Ascending aorta (tissue), 2 donors: ENCODE measurements at regions not wholly inside any gene's neighbourhood (a gene's known extent, or its start where the extent isn't known, plus 50 kb on each side); places are given as distances from the start of the nearest gene placed in this dataset.

Source experiments
- DNase-seq, 2 donors: peaks; one replicate each; pipeline ENCODE4 v3.0.0-alpha.2; 2019; ENCODE audit warnings: low spot score in 2 of 2
- H3K27ac ChIP-seq, 2 donors: fragments of 200-600 bp; sonication (generic); one replicate each; pipeline ENCODE4 v1.5.1; 2016 to 2017; ENCODE audit warnings: mild to moderate bottlenecking in 1 of 2
- H3K27me3 ChIP-seq: fragments of 200-600 bp; sonication (generic); one replicate; pipeline ENCODE4 v1.5.1; 2017
- H3K36me3 ChIP-seq, 2 donors: fragments of 200-600 bp; sonication (generic); one replicate each; pipeline ENCODE4 v1.5.1; 2016
- H3K4me1 ChIP-seq, 2 donors: fragments of 200-600 bp; sonication (generic); one replicate each; pipeline ENCODE4 v1.5.1; 2016 to 2017; ENCODE audit warnings: mild to moderate bottlenecking in 1 of 2
- H3K4me3 ChIP-seq, 2 donors: fragments of 200-600 bp; sonication (generic); one replicate each; pipeline ENCODE4 v1.5.1; 2016 to 2017; ENCODE audit warnings: mild to moderate bottlenecking in 1 of 2
- H3K9me3 ChIP-seq, 2 donors: fragments of 200-600 bp; sonication (generic); one replicate each; pipeline ENCODE4 v1.5.1; 2016
- CTCF ChIP-seq, 3 experiments: fragments of 200-600 bp in 2 of 3; fragments of 450-650 bp in 1 of 3; sonication (generic) in 2 of 3; IDR thresholded peaks; one replicate each; pipeline ENCODE4 v1.5.1; 2016 to 2019; ENCODE audit warnings: antibody characterized with exemption in 3 of 3, mild to moderate bottlenecking in 1 of 3, moderate library complexity in 1 of 3
- intact Hi-C: fragments of 100-400 bp; cut with DNase I; formaldehyde crosslinking; loops from one replicate; pipeline ENCODE4 v1.15.1; 2023

- H3K36me3 ChIP-seq, result no peaks in the 10 kb centered on the region
- no peaks in the 10 kb centered on the region for H3K4me1 ChIP-seq
- H3K27me3 ChIP-seq, result no peaks in the 10 kb centered on the region
- no peak for TF ChIP-seq CTCF (IDR thresholded peaks at IDR 0.05)
- no peak overlapping the region for H3K27ac ChIP-seq
- H3K9me3 ChIP-seq, result no peaks in the 10 kb centered on the region
- H3K4me3 ChIP-seq, result no peak overlapping the region
- intact Hi-C loops, result no loop called here
- no peak for DNase-seq
These were observed 66.6 kb upstream of the RAP2B start for GRCh38 chr3:153095441-153095840.

GRCh38 chr3:153096731-153097131 lies 65.3 kb upstream of the RAP2B start:
- TF ChIP-seq CTCF (IDR thresholded peaks at IDR 0.05), result no peak
- no peaks in the 10 kb centered on the region for H3K4me1 ChIP-seq
- no peaks in the 10 kb centered on the region for H3K9me3 ChIP-seq
- H3K36me3 ChIP-seq, result no peaks in the 10 kb centered on the region
- H3K27ac ChIP-seq, result no peak overlapping the region
- no peak overlapping the region for H3K4me3 ChIP-seq
- intact Hi-C loops, result no loop called here
- no peak for DNase-seq
- H3K27me3 ChIP-seq, result no peaks in the 10 kb centered on the region

DNA sequence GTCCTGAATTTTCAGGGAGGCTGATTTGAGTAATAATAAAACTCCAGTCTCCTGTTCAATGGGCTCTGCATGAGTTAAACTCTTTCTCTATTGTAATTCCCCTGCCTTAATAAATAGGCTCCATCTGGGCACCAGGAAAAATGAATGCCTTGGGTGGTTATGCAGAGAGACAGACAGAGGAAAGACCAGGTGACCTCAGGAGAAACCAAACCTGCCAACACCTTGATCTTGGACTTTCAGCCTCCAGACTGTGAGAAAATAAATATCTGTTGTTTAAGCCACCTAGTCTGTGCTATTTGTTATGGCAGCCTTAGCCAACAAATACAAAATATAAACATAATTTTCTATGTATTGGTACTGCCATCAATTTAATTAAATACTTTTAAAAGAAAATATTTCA lies 64.8 kb upstream of the RAP2B start:
- Histone ChIP-seq H3K27ac (no peak overlapping the region), H3K4me1 (no peaks in the 10 kb centered on the region), H3K4me3 (no peak overlapping the region), H3K27me3 (no peaks in the 10 kb centered on the region), H3K36me3 (no peaks in the 10 kb centered on the region), H3K9me3 (no peaks in the 10 kb centered on the region)
- intact Hi-C loops, result no loop called here
- no peak for DNase-seq
- no peak for TF ChIP-seq CTCF (IDR thresholded peaks at IDR 0.05)

DNA sequence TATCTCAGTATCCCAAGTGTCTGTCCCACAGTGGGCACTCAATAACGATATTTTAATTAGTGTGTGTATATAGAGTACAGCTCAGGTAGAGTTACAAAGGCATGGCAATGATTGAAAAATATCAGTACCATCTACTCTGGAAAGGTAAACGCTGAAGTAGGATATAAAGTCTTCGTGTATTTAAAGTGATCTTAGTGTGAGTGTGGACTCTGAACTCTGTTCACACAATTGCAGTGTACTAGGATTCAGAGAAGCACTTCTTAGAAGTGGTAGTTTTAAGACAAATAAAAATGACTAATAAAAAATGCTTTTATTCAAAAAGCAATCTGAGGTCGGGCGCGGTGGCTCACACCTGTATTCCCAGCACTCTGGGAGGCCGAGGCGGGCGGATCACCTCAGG lies 62.9 kb upstream of the RAP2B start:
- TF ChIP-seq CTCF (IDR thresholded peaks at IDR 0.05), result no peak
- no peak overlapping the region for H3K4me3 ChIP-seq
- no peak for DNase-seq
- no peaks in the 10 kb centered on the region for H3K27me3 ChIP-seq
- H3K27ac ChIP-seq, result no peak overlapping the region
- H3K4me1 ChIP-seq, result no peaks in the 10 kb centered on the region
- intact Hi-C loops, result no loop called here
- H3K36me3 ChIP-seq, result no peaks in the 10 kb centered on the region
- no peaks in the 10 kb centered on the region for H3K9me3 ChIP-seq

DNA sequence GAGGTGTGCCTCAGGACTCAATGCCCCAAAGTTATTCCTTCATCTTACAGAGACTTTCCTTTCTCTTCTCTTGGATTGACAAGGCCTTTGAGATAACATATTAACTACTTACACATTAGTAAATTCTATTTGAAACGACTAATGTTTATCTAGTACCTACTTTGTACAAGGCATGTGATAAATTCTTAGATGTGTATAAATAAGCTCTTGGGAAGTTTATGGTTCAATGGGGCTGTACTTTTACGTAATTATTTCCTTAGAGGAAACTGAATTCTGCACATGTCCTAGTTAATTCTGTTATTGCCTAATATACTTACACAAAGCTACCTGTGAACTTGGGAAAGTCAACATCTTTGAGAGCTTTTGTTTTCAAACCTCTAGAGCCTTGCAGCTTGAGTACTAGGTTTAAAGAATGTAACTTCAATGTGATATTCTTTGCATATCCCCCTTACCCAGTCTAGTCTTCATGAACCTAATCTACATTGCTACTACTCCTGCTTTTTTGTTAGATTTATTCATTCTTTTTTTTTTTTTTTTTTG lies 58.5 kb upstream of the RAP2B start:
- Histone ChIP-seq H3K9me3 (no peaks in the 10 kb centered on the region), H3K27ac (no peak overlapping the region), H3K4me1 (no peaks in the 10 kb centered on the region), H3K4me3 (no peak overlapping the region), H3K36me3 (no peaks in the 10 kb centered on the region), H3K27me3 (no peaks in the 10 kb centered on the region)
- TF ChIP-seq CTCF (IDR thresholded peaks at IDR 0.05), result no peak
- DNase-seq, result no peak
- intact Hi-C loops, result no loop called here

DNA sequence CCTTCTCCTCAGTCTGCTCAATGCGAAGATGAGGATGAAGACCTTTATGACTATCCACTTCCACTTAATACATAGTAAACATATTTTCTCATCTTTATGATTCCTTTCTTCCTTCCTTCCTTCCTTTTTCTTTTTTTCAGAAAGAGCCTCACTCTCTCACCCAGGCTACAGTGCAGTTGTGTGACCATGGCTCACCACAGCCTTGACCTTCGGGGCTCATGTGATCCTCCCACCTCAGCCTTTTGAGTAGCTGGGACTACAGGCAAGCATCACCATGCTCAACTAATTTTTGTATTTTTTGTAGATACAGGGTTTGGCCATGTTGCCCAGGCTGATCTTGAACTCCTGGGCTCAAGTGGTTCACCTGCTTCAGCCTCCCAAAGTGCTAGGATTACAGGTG lies 52.0 kb upstream of the RAP2B start:
- no peak for DNase-seq
- H3K36me3 ChIP-seq, result no peaks in the 10 kb centered on the region
- no peak overlapping the region for H3K4me3 ChIP-seq
- H3K4me1 ChIP-seq, result no peaks in the 10 kb centered on the region
- H3K9me3 ChIP-seq, result no peaks in the 10 kb centered on the region
- intact Hi-C loops, result no loop called here
- TF ChIP-seq CTCF (IDR thresholded peaks at IDR 0.05), result no peak
- no peak overlapping the region for H3K27ac ChIP-seq
- no peaks in the 10 kb centered on the region for H3K27me3 ChIP-seq
